D721Med (cell line): ENCODE measurements at regions not wholly inside any gene's neighbourhood (a gene's known extent, or its start where the extent isn't known, plus 50 kb on each side); places are given as distances from the start of the nearest gene placed in this dataset.

Experiments used
- DNase-seq: peaks from one replicate; pipeline ENCODE4 v3.0.0; 2011; ENCODE audit warnings: low spot score; ENCODE audit not compliant: insufficient read length
- FAIRE-seq: peaks from 2 replicates; lab custom pipeline; 2011; peaks lifted over from hg19 to GRCh38; lab: Jason Lieb, UNC
- CTCF ChIP-seq: IDR thresholded peaks from 2 replicates; pipeline ENCODE4 v1.5.1; 2012; ENCODE audit warnings: mild to moderate bottlenecking, control low read depth; ENCODE audit not compliant: insufficient read depth; ENCODE audit errors: missing control alignments

GRCh38 chr16:72309001-72309400 lies 137.0 kb upstream of the PMFBP1 start:
- FAIRE-seq (no peak), DNase-seq (no peak)
- TF ChIP-seq CTCF = no peak

GRCh38 chr16:72308396-72308795 lies 136.4 kb upstream of the PMFBP1 start:
- no peak for DNase-seq
- TF ChIP-seq CTCF = no peak
- no peak for FAIRE-seq

GRCh38 chr16:72302332-72302731 lies 130.4 kb upstream of the PMFBP1 start:
- no peak for TF ChIP-seq CTCF
- FAIRE-seq (no peak), DNase-seq (no peak)

GRCh38 chr16:72301523-72302236 lies 129.7 kb upstream of the PMFBP1 start:
- TF ChIP-seq CTCF = no peak
- DNase-seq = no peak
- FAIRE-seq = no peak

- no peak for FAIRE-seq
- no peak for TF ChIP-seq CTCF
- no peak for DNase-seq
These were observed 128.9 kb upstream of the PMFBP1 start for GRCh38 chr16:72300892-72301291.

GRCh38 chr16:72299684-72300243 lies 127.8 kb upstream of the PMFBP1 start:
- no peak for TF ChIP-seq CTCF
- FAIRE-seq (no peak), DNase-seq (no peak)

- no peak for FAIRE-seq
These were observed 127.0 kb upstream of the PMFBP1 start for GRCh38 chr16:72298961-72299360.

More at GRCh38 chr16:72298961-72299360, 127.0 kb upstream of the PMFBP1 start:
- no peak for TF ChIP-seq CTCF
- no peak for DNase-seq
